WI38 (cell line): ENCODE measurements at regions not wholly inside any gene's neighbourhood (a gene's known extent, or its start where the extent isn't known, plus 50 kb on each side); places are given as distances from the start of the nearest gene placed in this dataset.

Experiments
- H3K4me3 ChIP-seq: 2 replicates; pipeline ENCODE4 v1.5.1; 2011; ENCODE audit warnings: low read depth, mild to moderate bottlenecking, control low read depth, low read length
- CTCF ChIP-seq: IDR thresholded peaks from 2 replicates; pipeline ENCODE4 v1.5.1; 2012; ENCODE audit warnings: low read depth, mild to moderate bottlenecking, control low read depth, low read length

DNA sequence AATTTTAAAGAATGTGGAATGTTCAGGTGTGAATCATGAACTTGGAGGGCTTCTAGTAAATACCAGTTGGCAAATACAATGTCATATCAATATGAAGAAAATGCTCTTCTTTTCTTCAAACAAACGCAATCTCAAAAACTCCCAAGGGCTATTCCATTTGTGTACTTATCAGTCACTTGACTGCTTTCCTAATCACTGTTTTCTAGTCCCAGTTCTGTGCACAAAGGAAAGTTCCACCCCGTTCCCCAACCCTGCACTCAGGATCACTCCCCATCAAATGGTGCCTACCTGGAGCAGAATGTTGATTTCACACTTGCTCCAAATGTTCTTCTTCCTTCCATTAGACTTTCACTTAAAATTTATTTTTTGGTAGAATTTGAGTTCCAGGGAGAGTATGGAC lies 92.6 kb upstream of the RFC3 start:
- TF ChIP-seq CTCF = no peak
- no peak overlapping the region for H3K4me3 ChIP-seq

DNA sequence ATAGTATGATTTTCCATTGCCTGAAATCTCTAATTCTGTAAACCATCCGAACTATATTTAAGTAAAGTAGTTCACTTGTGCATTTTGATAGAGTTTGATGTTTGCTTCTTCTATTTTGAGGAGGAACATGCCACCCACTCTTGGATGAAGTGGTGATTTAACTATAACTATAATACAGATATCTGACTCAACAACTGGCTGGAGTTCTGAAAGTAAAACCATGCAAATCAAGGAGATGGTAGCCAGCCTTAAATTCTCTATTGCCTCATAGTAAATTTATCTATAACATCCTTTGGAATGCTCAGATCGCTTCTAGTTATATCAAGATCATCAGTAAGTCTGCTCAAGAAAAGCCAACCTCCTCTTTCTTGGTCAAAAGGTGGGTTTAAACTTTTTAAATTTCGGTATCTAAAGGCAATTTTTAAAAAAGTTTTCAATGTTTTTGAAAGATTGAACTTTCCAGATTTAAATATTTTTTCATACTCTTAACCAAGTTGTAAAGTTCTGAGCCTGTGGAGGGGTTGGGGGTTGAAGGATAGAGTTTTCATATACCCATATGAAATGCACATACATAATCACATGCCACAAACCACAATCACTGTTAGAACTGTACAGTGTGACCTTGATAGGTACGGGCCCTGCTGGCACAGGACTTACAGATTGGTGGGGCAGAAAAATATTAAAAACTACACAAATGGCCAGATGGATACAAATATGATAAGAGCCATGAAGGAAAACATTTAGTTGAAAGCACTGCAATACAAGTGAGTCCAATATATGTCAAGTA lies 90.5 kb upstream of the RFC3 start:
- no peak for TF ChIP-seq CTCF
- no peak overlapping the region for H3K4me3 ChIP-seq

DNA sequence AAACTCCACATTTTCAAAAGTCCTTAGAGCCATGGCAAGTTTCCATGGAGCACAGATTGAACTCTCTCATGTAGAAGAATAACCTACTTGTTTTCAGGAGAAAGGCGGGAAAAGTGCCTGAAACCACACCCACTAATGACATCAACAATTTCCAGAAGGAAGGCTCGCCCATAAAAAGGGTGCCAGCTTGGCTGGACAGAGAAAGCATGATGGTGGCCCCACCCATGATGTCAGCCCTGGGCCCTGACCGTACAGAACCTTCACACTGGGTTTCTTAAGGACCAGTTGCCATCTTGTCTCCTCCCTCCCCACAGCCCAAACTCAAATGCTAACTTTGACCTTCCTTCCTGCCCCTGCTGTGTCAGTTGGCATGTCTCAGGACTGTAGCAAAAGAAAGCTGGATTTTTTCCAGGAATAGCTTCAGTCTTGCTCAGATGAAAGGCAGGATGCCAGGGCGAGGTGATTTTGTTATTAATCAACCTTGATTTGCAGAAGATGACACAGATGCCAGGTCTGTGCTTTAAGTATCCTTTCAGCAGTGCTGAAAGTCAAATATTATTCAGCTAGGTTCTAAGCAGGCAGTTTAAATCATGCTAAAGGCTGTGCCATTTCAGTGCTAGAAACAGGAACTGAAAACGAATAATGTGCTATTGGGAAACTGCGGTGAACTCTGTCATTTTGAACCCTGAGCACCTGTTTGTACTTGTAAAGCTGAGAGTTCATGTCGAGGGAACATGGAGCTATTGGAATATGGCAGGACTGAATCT lies 89.5 kb upstream of the RFC3 start:
- no peak for TF ChIP-seq CTCF
- H3K4me3 ChIP-seq = no peak overlapping the region

GRCh38 chr13:33730147-33730546 lies 87.8 kb upstream of the RFC3 start:
- no peak overlapping the region for H3K4me3 ChIP-seq
- TF ChIP-seq CTCF = no peak

DNA sequence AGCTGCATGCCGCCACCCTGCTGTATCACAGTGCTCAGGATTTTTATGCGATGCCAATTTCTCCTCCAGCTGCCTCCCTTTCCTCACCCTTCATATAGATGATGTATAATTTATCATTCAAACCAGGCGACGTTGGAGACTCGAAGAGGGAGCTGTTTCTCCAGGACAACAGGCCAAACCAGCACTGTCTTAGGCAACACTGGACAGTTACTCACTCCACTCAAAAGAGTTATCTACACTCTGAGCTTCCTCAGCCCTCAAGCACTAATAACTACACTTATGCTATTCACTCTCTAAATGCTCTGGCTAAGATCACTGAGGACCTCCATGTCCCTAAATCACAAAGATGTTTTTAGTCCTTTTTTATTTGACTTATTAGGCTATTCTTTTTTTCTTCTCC lies 87.3 kb upstream of the RFC3 start:
- no peak overlapping the region for H3K4me3 ChIP-seq
- TF ChIP-seq CTCF = no peak

DNA sequence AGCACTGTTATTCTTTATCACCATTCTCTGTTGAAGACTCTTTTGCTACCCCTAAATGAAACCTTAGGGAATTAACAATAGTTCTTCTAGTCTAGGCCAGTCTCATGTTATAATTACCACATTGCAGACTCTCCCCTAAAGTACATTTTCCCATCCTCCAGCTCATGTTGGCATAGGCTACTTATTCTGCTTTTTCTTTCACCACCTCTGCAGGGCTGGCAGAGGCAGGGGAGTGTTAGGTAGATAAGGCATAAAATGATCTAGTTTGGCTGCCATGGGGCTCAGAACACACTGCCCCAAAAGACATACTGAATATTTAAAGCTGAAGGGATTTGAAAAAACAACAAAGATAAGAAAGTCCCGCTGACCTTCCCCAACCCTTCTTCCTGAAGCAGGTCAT lies 82.7 kb upstream of the RFC3 start:
- no peak overlapping the region for H3K4me3 ChIP-seq
- TF ChIP-seq CTCF = no peak

- no peak for TF ChIP-seq CTCF
- H3K4me3 ChIP-seq = no peak overlapping the region
These were observed 78.7 kb upstream of the RFC3 start for GRCh38 chr13:33739254-33739653.
